ENCODE measurements at regions not wholly inside any gene's neighbourhood (a gene's known extent, or its start where the extent isn't known, plus 50 kb on each side); places are given as distances from the start of the nearest gene placed in this dataset.

- no peak overlapping the region for H3K4me3 ChIP-seq (ENCODE audit: low read depth, low read length)
- TF ChIP-seq CTCF (IDR thresholded peaks at IDR 0.05; ENCODE audit: borderline replicate concordance, insufficient read depth, low read depth, low read length): no peak
These were observed 1052.8 kb upstream of the NRXN1 start for GRCh38 chr2:52084759-52085158.

- no peak overlapping the region for H3K4me3 ChIP-seq (ENCODE audit: low read depth, low read length)
- no peak for TF ChIP-seq CTCF (IDR thresholded peaks at IDR 0.05; ENCODE audit: borderline replicate concordance, insufficient read depth, low read depth, low read length)
These were observed 1051.3 kb upstream of the NRXN1 start for GRCh38 chr2:52083214-52083613.

GRCh38 chr2:52082646-52083045 lies 1050.7 kb upstream of the NRXN1 start:
- no peak for TF ChIP-seq CTCF (IDR thresholded peaks at IDR 0.05; ENCODE audit: borderline replicate concordance, insufficient read depth, low read depth, low read length)
- no peak overlapping the region for H3K4me3 ChIP-seq (ENCODE audit: low read depth, low read length)

GRCh38 chr2:52079602-52080001 lies 1047.7 kb upstream of the NRXN1 start:
- no peak for TF ChIP-seq CTCF (IDR thresholded peaks at IDR 0.05; ENCODE audit: borderline replicate concordance, insufficient read depth, low read depth, low read length)
- no peak overlapping the region for H3K4me3 ChIP-seq (ENCODE audit: low read depth, low read length)

GRCh38 chr2:52077159-52077558 lies 1045.2 kb upstream of the NRXN1 start:
- no peak overlapping the region for H3K4me3 ChIP-seq (ENCODE audit: low read depth, low read length)
- TF ChIP-seq CTCF (IDR thresholded peaks at IDR 0.05; ENCODE audit: borderline replicate concordance, insufficient read depth, low read depth, low read length): no peak

GRCh38 chr2:52074130-52074719 lies 1042.3 kb upstream of the NRXN1 start:
- no peak overlapping the region for H3K4me3 ChIP-seq (ENCODE audit: low read depth, low read length)
- no peak for TF ChIP-seq CTCF (IDR thresholded peaks at IDR 0.05; ENCODE audit: borderline replicate concordance, insufficient read depth, low read depth, low read length)

GRCh38 chr2:52072949-52073348 lies 1041.0 kb upstream of the NRXN1 start:
- no peak for TF ChIP-seq CTCF (IDR thresholded peaks at IDR 0.05; ENCODE audit: borderline replicate concordance, insufficient read depth, low read depth, low read length)

More at GRCh38 chr2:52072949-52073348, 1041.0 kb upstream of the NRXN1 start:
- no peak overlapping the region for H3K4me3 ChIP-seq (ENCODE audit: low read depth, low read length)
